Activated CD4-positive, alpha-beta T cell treated with anti-CD3 and anti-CD28 coated beads, Interleukin-2, Interleukin-4, amounts not matched to agents 100 ng/mL and 50 ng/mL, durations not matched to agents 16 hours and 8 hours (primary cell): ENCODE measurements at regions not wholly inside any gene's neighbourhood (a gene's known extent, or its start where the extent isn't known, plus 50 kb on each side); places are given as distances from the start of the nearest gene placed in this dataset.
A peak's percentile ranks its signal among the peaks of the same experiment; 100 is the strongest.

Source experiments
- DNase-seq: peaks from one replicate; pipeline ENCODE4 v3.0.0-alpha.2; 2020; ENCODE audit warnings: low spot score

DNA sequence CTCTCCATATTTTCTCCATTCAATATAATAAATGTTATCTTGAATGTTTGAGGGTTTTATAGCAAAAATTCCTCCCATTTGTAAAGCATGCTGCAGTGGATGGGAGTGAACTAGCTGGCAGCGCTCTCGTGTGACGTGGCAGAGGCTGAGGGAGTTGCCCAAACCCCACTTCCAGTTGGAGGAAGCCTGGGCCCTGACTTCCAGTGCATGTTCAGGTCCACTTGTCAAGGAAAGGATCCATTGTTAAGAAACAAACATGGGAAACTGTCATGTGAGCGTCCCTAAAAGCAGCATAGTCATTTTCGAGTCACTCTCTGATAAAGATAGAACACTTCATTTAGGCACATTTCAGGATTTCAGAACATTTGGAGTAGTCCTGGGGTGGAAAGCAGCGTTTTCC, 116.6 kb downstream of the SLC25A47 start:
- DNase-seq: no peak

DNA sequence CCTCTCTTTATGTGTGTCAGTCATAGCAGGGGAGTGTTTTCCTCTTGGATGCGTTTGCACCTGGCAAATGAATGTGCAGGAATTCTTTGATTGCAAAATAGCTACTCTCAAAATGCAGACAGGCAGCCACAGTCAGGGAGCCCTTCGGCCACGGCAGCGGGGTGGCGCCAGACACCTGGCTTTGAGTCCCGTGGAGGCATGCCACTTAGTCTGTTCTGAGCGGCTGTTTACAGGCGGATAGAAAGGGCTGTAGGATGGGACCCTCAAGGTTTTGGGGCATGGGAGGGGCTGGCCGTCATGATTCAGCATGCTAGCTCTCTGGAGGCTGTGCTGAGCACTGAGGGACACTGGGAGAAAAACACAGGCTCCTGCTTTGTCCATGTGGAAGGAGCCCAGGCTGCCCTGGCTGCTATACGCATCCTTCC, 117.1 kb downstream of the SLC25A47 start:
- no peak for DNase-seq

- no peak for DNase-seq
Observed at GRCh38 chr14:100440758-100441203, 117.6 kb downstream of the SLC25A47 start.

- peak; percentile 22 for DNase-seq
Observed at GRCh38 chr14:100441271-100441947, 118.3 kb downstream of the SLC25A47 start.

DNA sequence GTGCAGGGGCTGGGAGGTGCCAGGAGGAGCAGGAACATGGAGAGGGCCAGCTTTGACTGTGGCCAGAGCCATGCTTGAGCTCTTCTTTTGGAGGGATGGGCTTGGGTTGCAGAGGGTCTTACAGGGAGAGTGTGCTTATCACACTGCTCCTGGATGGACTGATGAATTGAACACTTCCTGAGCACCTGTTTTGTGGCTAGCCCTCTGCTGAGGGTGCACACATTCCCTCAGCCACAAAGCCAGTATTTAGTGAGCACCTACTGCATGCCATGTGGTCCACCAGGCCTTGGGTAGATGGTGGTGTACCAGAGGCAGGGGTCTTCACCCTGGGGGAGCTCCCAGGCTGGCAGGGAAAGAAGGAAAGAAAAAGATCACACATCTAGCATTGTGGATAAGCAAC, 118.9 kb downstream of the SLC25A47 start:
- DNase-seq: no peak

- DNase-seq: no peak
Observed at GRCh38 chr14:100442498-100443490, 119.7 kb downstream of the SLC25A47 start.

- no peak for DNase-seq
Observed at GRCh38 chr14:100443603-100444002, 120.5 kb downstream of the SLC25A47 start.

DNA sequence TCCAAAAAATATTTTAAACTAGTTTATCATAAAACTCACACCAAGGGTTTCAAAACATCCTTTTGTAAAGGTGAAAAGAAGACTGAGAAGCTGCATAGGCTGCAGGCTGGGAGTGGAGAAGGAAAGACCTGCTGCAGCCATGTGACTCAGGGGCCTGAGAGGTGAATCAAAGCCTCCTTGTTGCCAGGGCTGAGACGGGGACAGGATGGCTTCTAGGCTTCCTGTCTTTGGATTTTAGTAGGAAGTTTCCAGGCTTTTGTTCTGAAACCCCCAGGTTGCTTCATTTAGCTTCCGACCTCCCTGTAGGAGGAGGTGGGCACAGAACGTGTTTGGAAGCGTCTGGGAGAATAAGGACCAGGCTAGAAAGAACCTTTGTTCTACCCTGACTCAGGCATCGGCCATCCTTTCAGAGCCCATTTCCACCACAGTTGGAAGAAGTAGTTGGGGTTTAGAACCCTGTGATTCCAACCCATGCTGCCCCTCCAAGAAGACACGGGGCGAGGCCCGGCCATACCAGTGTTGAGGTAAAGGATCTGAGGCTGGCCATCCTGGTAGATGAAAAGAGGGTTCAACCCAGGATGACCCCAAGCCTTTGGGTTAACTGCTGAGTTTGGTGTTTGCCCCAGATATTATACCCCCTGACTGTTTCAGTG, 122.4 kb downstream of the SLC25A47 start:
- no peak for DNase-seq

DNA sequence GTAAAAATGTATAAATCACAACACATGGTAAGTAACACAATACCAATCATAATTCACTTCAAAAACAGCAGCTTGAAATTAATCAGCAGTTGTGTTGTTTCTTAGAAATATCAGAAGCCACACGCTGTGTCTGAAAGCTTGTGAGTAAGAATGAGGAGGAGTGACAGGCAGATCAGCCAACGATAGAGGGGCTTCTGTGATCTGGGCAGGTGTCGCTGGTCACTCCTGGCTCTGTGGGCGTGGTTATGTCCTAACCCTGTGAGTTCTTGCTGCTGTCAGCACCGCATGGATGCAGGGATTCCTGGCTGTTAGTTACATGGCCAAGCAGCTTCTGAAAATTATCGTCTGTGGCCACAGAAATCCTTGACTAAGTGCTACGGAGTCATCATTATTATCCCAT, 123.4 kb downstream of the SLC25A47 start:
- DNase-seq: peak; percentile 60

DNA sequence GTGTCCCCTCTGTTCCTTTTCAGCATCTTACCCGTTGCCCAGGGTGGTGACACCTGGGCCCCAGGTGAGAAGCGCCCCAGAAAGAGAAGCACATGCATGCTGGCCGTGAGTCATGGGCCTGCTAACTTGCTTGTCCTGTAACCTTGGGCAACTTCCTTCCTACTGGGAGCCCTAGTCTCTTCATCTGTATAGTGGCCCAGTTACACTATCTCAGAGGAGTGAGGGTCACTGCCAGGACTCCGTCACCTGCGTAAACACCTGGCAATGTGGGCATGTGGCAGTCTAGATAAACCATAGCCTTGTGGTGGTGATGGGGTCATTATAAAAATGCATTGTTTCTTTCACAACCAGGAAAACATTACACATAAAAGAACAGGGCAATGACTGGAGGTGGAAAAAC, 125.2 kb downstream of the SLC25A47 start:
- no peak for DNase-seq

- no peak for DNase-seq
Observed at GRCh38 chr14:100449225-100449987, 126.3 kb downstream of the SLC25A47 start.

DNA sequence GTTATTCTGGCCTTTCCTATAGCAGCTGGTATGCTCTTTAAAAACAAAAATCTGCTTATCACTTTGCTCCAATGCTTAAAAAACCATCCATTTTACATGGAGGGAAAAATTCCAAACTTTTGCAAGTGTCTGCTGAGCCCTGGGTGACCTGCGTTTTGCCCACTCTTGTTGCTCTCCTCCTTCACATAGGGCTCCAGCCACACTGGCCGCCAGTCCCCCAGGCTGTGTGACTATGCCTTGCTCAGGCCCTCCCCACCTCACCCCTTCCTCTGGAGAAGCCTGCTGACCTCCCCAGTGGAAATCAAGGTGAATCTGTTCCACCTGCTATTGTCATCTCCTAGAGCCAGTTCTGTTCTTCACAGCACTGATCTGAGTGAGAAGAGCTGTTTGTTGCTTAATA, 126.9 kb downstream of the SLC25A47 start:
- DNase-seq: no peak

DNA sequence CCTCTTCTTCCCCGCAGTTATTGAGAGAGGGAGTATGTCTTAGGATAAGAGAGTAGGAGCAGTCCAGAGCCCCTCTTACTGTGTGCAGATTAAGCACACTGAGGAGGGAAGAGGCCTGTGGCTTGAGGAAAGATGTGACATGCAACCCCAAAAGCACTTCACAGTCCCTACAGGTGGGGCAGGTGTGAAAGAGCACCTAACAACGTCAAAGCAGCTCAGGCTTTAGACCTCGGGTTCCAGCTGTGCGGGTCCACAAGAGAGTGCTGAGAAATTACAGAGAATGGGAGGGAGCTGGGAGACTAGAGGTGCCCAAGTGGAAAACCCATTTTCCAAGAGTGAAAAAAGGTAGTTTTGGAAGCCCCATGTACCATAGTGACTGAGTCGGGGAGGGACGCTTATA, 127.6 kb downstream of the SLC25A47 start:
- no peak for DNase-seq

DNA sequence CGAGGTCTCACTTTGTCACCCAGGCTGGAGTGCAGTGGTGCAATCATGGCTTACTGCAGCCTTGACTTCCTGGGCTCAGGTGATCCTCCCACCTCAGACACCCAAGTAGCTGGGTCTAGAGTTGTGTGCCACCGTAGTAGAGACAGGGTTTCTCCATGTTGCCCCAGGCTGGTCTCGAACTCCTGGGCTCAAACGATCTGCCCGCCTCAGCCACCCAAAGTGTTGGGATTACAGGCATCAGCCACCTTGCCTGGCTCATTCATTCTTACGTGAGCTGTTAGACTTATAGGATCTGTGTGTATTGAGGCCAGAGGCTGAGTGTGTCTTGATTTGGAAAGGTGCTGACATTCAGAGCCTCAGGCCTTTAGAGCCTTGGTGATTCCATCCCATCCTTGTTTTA, 128.1 kb downstream of the SLC25A47 start:
- no peak for DNase-seq

DNA sequence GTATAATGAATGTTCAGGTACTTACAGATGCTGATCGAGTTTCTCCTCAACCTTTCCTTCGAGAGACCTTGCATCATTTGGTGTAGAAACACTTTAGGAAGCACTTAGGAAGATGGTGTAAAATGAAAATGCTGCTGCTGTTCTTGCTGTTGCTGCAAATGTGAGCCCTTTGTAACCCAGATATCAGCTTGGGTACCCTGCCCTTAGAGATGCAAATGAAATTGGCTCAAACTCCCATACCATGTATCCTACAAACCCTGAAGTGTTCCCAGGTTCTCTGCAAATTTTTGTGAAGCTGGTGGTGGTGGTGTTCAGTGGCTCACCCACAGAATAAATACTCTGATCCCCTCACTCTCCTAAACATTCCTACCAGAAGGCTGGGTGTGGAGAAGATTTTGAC, 130.8 kb downstream of the SLC25A47 start:
- DNase-seq: no peak

DNA sequence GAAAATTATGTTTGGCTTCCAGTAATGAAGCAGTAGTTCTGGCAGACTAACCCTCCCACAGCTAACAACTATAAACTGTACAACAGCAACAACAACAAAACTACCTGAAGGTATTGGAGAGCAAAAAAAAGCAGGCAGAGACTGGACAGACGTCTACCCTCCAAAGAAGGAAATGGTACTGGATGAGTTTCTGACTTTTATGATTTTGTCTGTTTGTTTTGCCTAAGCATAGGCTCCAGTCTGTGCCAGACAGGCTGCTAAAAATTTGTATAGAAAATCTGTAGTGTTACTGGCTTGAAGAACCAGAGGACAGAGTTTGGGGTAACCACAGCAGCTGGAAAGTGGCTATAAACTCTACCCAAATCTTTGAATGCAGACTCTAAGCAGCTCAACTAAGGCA, 131.3 kb downstream of the SLC25A47 start:
- no peak for DNase-seq

DNA sequence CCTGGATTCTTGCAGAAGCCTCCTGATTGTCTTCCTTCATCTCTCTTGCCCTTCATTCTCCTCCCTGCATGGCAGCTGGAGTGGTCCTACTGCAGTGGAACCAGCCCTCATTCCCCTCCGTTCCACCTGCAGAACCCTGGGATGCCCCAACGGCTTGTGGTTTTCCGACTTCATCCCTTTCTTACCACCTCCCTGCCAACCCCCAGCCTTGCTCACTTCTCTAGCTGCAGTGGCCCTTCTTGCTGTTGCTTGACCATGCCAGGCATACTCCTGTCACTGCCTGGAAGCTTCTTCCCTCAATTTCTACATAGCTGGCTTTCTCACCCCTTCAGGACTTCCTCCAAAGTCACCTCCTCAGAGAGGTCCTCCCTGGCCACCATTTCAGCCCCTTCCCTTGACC, 123.3 kb downstream of the BEGAIN start:
- no peak for DNase-seq

- no peak for DNase-seq
Observed at GRCh38 chr14:100466111-100466856, 120.9 kb downstream of the BEGAIN start.

DNA sequence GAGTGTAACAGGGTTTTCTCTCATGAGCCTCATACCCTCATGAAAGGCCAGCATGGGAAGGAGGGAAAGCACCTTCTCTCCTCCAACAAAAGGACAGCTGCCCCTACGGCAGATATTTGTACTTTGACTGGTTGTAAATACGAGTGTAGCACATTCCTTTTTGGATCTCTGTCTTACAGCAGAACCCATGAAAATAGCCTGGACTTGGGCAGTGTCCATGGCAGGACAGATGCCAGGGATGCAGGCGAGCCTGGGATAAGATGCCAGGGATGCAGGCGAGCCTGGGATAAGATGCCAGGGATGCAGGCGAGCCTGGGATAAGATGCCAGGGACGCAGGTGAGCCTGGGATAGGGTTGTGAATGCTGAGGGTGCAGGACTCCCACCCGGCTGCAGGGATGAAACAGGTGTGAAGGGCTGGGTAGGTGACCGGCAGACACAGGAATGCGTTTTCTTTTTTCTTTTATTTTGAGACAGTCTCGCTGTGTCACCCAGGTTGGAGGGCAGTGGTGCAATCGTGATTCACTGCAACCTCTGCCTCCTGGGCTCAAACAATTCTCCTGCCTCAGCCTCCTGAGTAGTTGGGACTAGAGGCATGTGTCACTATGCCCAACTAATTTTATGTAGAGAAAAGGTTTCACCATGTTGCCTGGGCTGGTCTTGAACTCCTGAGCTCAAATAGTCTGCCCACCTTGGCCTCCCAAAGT, 120.0 kb downstream of the BEGAIN start:
- no peak for DNase-seq

DNA sequence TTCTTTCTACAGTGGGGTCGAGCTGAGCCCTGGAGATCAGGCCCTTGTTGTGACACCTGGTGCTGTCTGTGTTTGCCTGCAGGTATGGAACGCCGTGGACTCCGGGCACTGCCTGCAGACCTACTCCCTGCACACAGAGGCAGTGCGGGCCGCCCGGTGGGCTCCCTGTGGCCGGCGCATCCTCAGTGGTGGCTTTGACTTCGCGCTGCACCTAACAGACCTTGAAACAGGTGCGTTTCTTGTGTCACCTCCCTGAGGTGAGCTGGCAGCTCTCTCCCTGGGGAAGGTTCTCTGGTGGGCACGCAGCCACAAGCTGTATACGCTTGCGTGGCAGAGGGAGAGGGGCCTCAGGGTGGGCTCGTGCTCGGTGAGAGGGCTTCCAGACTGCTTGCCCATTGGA, 119.3 kb downstream of the BEGAIN start:
- DNase-seq: no peak

GRCh38 chr14:100468557-100468956, 118.7 kb downstream of the BEGAIN start:
- DNase-seq: no peak
